HepG2 (cell line): ENCODE measurements at regions not wholly inside any gene's neighbourhood (a gene's known extent, or its start where the extent isn't known, plus 50 kb on each side); places are given as distances from the start of the nearest gene placed in this dataset.

Source experiments
- ATAC-seq: fragments of 200-7000 bp; cut with Tn5 transposase; 3 replicates; pipeline ENCODE4 v1.9.1; 2020; ENCODE audit warnings: mild to moderate bottlenecking, moderate library complexity
- BruUV-seq: library from RNA; stranded (reverse); fragments of 400-500 nt; replicated peaks from 2 replicates; lab custom pipeline; 2021; lab: Mats Ljungman, UMichigan
- CTCF ChIA-PET: fragments of 300-600 bp; formaldehyde crosslinking; extraction: SDS; loops from one replicate; lab custom pipeline; 2021; ENCODE audit warnings: low total read pairs, inconsistent platforms, low intra/inter-chr PET ratio; lab: Yijun Ruan, JAX
- POLR2A ChIA-PET: fragments of 350-600 bp; sonication (Branson Sonifier 250); formaldehyde crosslinking; loops from one replicate; lab custom pipeline; 2020; ENCODE audit warnings: antibody characterized with exemption, inconsistent platforms; lab: Yijun Ruan, JAX
- DNase-seq: peaks from one replicate; pipeline ENCODE4 v3.0.0-alpha.2; 2015; ENCODE audit warnings: low spot score
- FAIRE-seq: peaks from 3 replicates; lab custom pipeline; 2011; peaks lifted over from hg19 to GRCh38; lab: Jason Lieb, UNC
- H2AFZ ChIP-seq: one replicate; pipeline ENCODE4 v1.6.1; 2011; ENCODE audit warnings: low read length, inconsistent platforms
- H3K27ac ChIP-seq: fragments of 300-600 bp; 3 replicates; pipeline ENCODE4 v1.8.0; 2011; ENCODE audit warnings: mixed run types, mild to moderate bottlenecking, mixed read lengths, low read length, inconsistent platforms; ENCODE audit not compliant: insufficient read depth; ENCODE audit errors: extremely low read length
- H3K27me3 ChIP-seq, 2 experiments: fragments of 200-600 bp in 1 of 2; 2 replicates in 1 of 2; 3 replicates in 1 of 2; pipeline versions ENCODE4 v1.6.0 to v1.8.0; 2011; ENCODE audit warnings: low read length in 2 of 2, mild to moderate bottlenecking in 2 of 2, moderate library complexity in 2 of 2, inconsistent platforms in 1 of 2; ENCODE audit not compliant: insufficient read depth in 2 of 2, control insufficient read depth in 1 of 2
- H3K36me3 ChIP-seq, 2 experiments: fragments of 200-600 bp in 1 of 2; replicated peaks in 1 of 2; 2 replicates in 1 of 2; 3 replicates in 1 of 2; pipeline versions ENCODE4 v1.5.1 to v1.8.0; 2011; ENCODE audit warnings: low read length in 2 of 2, inconsistent platforms in 1 of 2; ENCODE audit not compliant: insufficient read depth in 2 of 2, control insufficient read depth in 1 of 2
- H3K4me1 ChIP-seq: 2 replicates; pipeline ENCODE4 v1.5.1; 2012; ENCODE audit warnings: low read length, inconsistent platforms; ENCODE audit not compliant: insufficient read depth
- H3K4me2 ChIP-seq: 2 replicates; pipeline ENCODE4 v1.6.0; 2011; ENCODE audit warnings: low read depth, low read length, inconsistent platforms
- H3K4me3 ChIP-seq, 3 experiments: fragments of 200-600 bp in 1 of 3; sonication (generic), shearing (Covaris generic) in 1 of 3; replicated peaks in 1 of 3; 2 replicates each; pipeline ENCODE4 v1.5.1; 2011 to 2016; ENCODE audit warnings: low read length in 3 of 3, inconsistent platforms in 2 of 3, low read depth in 2 of 3, mild to moderate bottlenecking in 2 of 3, control low read depth in 1 of 3, mixed read lengths in 1 of 3; ENCODE audit not compliant: insufficient read depth in 1 of 3
- H3K79me2 ChIP-seq: one replicate; pipeline ENCODE4 v1.6.1; 2011; ENCODE audit warnings: low read length, inconsistent platforms; ENCODE audit not compliant: insufficient read depth
- H3K9ac ChIP-seq: 2 replicates; pipeline ENCODE4 v1.6.0; 2011; ENCODE audit warnings: mild to moderate bottlenecking, low read depth, low read length, inconsistent platforms; ENCODE audit not compliant: insufficient read depth
- H3K9me3 ChIP-seq: 2 replicates; pipeline ENCODE4 v1.5.1; 2012; ENCODE audit warnings: mild to moderate bottlenecking, low read length
- H4K20me1 ChIP-seq: 2 replicates; pipeline ENCODE4 v1.6.0; 2011; ENCODE audit warnings: inconsistent platforms, mild to moderate bottlenecking, low read length, moderate library complexity; ENCODE audit not compliant: insufficient read depth
- ADNP ChIP-seq: sonication (generic); formaldehyde crosslinking; IDR thresholded peaks from 2 replicates; pipeline ENCODE4 v1.4.0; 2020; ENCODE audit warnings: missing genetic modification reagents
- CBX2 ChIP-seq, 2 experiments: fragments of 200-600 bp in 1 of 2; sonication (generic); formaldehyde crosslinking in 1 of 2; IDR thresholded peaks; 2 replicates each; pipeline versions ENCODE4 v1.7.0 to v1.8.1; 2018 to 2022; ENCODE audit warnings: low read depth in 2 of 2, low read length in 1 of 2, mild to moderate bottlenecking in 1 of 2, missing genetic modification reagents in 1 of 2
- NFIB ChIP-seq: sonication (generic); formaldehyde crosslinking; IDR thresholded peaks from 2 replicates; pipeline ENCODE4 v1.9.0; 2021; ENCODE audit warnings: missing genetic modification reagents, mild to moderate bottlenecking, borderline replicate concordance
- SCMH1 ChIP-seq: sonication (generic); formaldehyde crosslinking; IDR thresholded peaks from 2 replicates; pipeline ENCODE4 v1.9.0; 2021; ENCODE audit warnings: missing genetic modification reagents, mild to moderate bottlenecking, borderline replicate concordance
- U2AF2 ChIP-seq: fragments of 200-400 bp; formaldehyde crosslinking; IDR thresholded peaks from 2 replicates; pipeline ENCODE4 v1.6.1; 2017; ENCODE audit warnings: low read depth, mild to moderate bottlenecking, low read length
- ZFP36L1 ChIP-seq: sonication (generic); formaldehyde crosslinking; IDR thresholded peaks from 2 replicates; pipeline ENCODE4 v1.8.0; 2022; ENCODE audit warnings: mild to moderate bottlenecking, missing genetic modification reagents, moderate library complexity
- ZNF24 ChIP-seq: fragments of 450-650 bp; IDR thresholded peaks from 2 replicates; pipeline ENCODE4 v1.6.1; 2017; ENCODE audit warnings: antibody characterized with exemption, mild to moderate bottlenecking
- ZNF317 ChIP-seq: sonication (generic); formaldehyde crosslinking; IDR thresholded peaks from 2 replicates; pipeline ENCODE4 v1.5.0; 2020; ENCODE audit warnings: mild to moderate bottlenecking, missing genetic modification reagents
- ZNF773 ChIP-seq: sonication (generic); formaldehyde crosslinking; IDR thresholded peaks from 2 replicates; pipeline ENCODE4 v1.4.0; 2020; ENCODE audit warnings: missing genetic modification reagents, borderline replicate concordance
- ZSCAN29 ChIP-seq: sonication (generic); formaldehyde crosslinking; conservative IDR thresholded peaks from 2 replicates; pipeline ENCODE4 v1.4.0; 2020; ENCODE audit warnings: mild to moderate bottlenecking, missing genetic modification reagents
- WGBS: methylation state at CpG from one replicate; pipeline ENCODE4 v1.1.6; 2017; ENCODE audit warnings: low lambda C conversion rate; 5-methylcytosine and 5-hydroxymethylcytosine counted together
- in situ Hi-C: cut with HindIII; loops from 2 replicates; pipeline ENCODE4 v1.10.0; 2017; ENCODE audit warnings: low pct_unique_long_range_greater_than_20kb; ENCODE audit not compliant: extremely low pct_ligation_motif_present
- intact Hi-C: fragments of 100-400 bp; cut with micrococcal nuclease; formaldehyde crosslinking; loops from one replicate; pipeline ENCODE4 v1.10.0; 2022; ENCODE audit not compliant: unreplicated experiment
- TF ChIP-seq, protein P1 (sequence below): sonication (generic); formaldehyde crosslinking; IDR thresholded peaks from 2 replicates; pipeline ENCODE4 v1.4.0; 2020; ENCODE audit warnings: low read depth, missing genetic modification reagents
- TF ChIP-seq, protein P2 (sequence below): sonication (generic); formaldehyde crosslinking; IDR thresholded peaks from 2 replicates; pipeline ENCODE4 v1.4.0; 2020; ENCODE audit warnings: missing genetic modification reagents, borderline replicate concordance

DNA sequence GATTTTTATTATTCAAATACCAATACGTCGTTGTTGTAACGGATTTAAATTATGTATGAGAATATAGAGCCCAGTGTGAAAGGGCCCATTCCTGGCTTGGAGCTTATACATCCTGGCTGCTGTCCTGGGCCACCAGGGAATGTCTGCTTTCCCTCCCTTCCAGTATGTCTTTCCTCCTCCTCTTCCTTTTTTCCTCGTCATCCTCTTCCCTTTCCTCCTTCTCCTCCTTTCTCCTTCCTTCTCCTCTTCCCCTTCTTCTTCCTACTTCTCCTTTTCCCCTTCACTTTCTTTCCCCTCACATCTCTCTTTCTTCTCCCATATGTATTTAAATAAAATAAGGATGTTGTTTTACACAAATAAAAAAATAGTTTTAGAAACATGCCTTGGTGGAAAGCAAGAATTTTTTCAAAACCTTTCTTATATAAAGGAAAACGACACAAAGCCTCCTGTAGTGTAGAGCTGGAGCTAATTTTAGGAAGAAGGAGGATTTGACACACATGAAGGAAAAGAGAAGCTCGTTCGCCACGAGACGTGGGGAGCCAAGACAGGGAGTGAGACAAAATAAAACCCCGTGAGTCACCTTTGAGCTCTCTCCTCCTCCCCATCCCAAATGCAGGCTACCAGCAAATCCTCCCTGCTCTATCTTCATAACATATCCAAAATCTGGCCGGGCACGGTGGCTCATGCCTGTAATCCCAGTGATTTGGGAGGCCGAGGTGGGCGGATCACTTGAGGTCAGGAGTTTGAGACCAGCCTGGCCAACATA, 301.1 kb upstream of the LYZL1 start:
- Histone ChIP-seq H3K79me2 (no peaks in the 10 kb centered on the region), H3K4me1 (peaks cover 29% of the 10 kb centered on the region), H3K4me3 (no peak overlapping the region), H4K20me1 (no peaks in the 10 kb centered on the region), H3K4me2 (no peak overlapping the region), H3K9me3 (no peaks in the 10 kb centered on the region), H3K27ac (no peak overlapping the region), H3K27me3 (no peaks in the 10 kb centered on the region), H3K36me3 (no peaks in the 10 kb centered on the region), H3K9ac (no peak overlapping the region), H2AFZ (no peak overlapping the region)
- no peak for FAIRE-seq
- intact Hi-C loops, result no loop called here
- no TSS peak for BruUV-seq
- no peak for DNase-seq
- WGBS, result 86% methylated on average over 14 of the region's 14 CpGs
- in situ Hi-C loops, result no loop called here
- TF ChIP-seq ZFP36L1 (CRISPR knock-in tag) (no peak), ADNP (CRISPR knock-in tag) (no peak), U2AF2 (no peak), CBX2 (IDR thresholded peaks at IDR 0.05; ENCODE audit: low read depth, low read length) (no peak), CBX2 (CRISPR knock-in tag; IDR thresholded peaks at IDR 0.05; ENCODE audit: low read depth) (no peak), ZNF24 (no peak), ZSCAN29 (CRISPR knock-in tag) (no peak), ZNF773 (CRISPR knock-in tag) (no peak), SCMH1 (CRISPR knock-in tag) (no peak), NFIB (CRISPR knock-in tag) (no peak), ZNF317 (CRISPR knock-in tag) (no peak)
- TF ChIP-seq, protein P1, sequence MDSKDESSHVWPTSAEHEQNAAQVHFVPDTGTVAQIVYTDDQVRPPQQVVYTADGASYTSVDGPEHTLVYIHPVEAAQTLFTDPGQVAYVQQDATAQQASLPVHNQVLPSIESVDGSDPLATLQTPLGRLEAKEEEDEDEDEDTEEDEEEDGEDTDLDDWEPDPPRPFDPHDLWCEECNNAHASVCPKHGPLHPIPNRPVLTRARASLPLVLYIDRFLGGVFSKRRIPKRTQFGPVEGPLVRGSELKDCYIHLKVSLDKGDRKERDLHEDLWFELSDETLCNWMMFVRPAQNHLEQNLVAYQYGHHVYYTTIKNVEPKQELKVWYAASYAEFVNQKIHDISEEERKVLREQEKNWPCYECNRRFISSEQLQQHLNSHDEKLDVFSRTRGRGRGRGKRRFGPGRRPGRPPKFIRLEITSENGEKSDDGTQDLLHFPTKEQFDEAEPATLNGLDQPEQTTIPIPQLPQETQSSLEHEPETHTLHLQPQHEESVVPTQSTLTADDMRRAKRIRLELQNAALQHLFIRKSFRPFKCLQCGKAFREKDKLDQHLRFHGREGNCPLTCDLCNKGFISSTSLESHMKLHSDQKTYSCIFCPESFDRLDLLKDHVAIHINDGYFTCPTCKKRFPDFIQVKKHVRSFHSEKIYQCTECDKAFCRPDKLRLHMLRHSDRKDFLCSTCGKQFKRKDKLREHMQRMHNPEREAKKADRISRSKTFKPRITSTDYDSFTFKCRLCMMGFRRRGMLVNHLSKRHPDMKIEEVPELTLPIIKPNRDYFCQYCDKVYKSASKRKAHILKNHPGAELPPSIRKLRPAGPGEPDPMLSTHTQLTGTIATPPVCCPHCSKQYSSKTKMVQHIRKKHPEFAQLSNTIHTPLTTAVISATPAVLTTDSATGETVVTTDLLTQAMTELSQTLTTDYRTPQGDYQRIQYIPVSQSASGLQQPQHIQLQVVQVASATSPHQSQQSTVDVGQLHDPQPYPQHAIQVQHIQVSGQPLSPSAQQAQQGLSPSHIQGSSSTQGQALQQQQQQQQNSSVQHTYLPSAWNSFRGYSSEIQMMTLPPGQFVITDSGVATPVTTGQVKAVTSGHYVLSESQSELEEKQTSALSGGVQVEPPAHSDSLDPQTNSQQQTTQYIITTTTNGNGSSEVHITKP, result no peak
- TF ChIP-seq, protein P2, sequence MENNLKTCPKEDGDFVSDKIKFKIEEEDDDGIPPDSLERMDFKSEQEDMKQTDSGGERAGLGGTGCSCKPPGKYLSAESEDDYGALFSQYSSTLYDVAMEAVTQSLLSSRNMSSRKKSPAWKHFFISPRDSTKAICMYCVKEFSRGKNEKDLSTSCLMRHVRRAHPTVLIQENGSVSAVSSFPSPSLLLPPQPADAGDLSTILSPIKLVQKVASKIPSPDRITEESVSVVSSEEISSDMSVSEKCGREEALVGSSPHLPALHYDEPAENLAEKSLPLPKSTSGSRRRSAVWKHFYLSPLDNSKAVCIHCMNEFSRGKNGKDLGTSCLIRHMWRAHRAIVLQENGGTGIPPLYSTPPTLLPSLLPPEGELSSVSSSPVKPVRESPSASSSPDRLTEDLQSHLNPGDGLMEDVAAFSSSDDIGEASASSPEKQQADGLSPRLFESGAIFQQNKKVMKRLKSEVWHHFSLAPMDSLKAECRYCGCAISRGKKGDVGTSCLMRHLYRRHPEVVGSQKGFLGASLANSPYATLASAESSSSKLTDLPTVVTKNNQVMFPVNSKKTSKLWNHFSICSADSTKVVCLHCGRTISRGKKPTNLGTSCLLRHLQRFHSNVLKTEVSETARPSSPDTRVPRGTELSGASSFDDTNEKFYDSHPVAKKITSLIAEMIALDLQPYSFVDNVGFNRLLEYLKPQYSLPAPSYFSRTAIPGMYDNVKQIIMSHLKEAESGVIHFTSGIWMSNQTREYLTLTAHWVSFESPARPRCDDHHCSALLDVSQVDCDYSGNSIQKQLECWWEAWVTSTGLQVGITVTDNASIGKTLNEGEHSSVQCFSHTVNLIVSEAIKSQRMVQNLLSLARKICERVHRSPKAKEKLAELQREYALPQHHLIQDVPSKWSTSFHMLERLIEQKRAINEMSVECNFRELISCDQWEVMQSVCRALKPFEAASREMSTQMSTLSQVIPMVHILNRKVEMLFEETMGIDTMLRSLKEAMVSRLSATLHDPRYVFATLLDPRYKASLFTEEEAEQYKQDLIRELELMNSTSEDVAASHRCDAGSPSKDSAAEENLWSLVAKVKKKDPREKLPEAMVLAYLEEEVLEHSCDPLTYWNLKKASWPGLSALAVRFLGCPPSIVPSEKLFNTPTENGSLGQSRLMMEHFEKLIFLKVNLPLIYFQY (CRISPR knock-in tag), result no peak
- no peak for ATAC-seq
- ChIA-PET CTCF (no interaction called here), POLR2A (no interaction called here)
